ENCODE measurements at regions not wholly inside any gene's neighbourhood (a gene's known extent, or its start where the extent isn't known, plus 50 kb on each side); places are given as distances from the start of the nearest gene placed in this dataset.

DNA sequence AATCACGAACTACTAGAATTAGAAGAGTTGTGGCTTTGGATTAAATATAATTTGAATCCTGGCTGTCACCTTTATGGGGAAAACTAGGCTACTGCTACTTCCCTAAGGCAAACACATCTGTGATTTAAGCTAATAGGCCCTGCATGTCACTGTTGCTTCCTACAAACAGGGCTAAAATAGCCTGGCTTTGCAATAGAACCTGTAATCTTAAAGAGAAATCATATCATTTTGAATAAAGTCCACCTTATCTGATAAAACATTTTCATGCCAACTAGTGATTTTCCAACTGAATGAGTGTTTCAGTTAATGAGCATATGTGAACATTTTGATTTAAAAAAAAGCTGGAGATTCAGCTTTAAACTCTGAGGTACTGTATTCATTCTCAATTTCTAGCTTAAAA is 208.0 kb downstream of the GPR37 start:
- Histone ChIP-seq H4K91ac (replicated peaks; ENCODE audit: insufficient read length, low read length) (no peak overlapping the region), H3K9me3 (ENCODE audit: insufficient read depth in 2 of 2, low read depth in 1 of 2, low read length in 1 of 2) (no peaks in the 10 kb centered on the region), H2BK15ac (ENCODE audit: low read length) (no peak overlapping the region), H3K9ac (replicated peaks in 1 of 4; ENCODE audit: extremely low read depth in 1 of 4, low read depth in 3 of 4, low read length in 3 of 4) (no peak overlapping the region), H3K4me3 (ENCODE audit: extremely low read depth in 1 of 4, insufficient read depth in 2 of 4, low read depth in 3 of 4, low read length in 4 of 4) (no peak overlapping the region), H2BK12ac (ENCODE audit: low read depth, low read length) (no peak overlapping the region), H3K56ac (replicated peaks; ENCODE audit: insufficient read length, low read depth, low read length) (no peak overlapping the region), H2BK5ac (ENCODE audit: low read depth, low read length) (no peak overlapping the region), H3K4ac (replicated peaks; ENCODE audit: insufficient read length, low read depth, low read length) (no peak overlapping the region), H3K79me1 (ENCODE audit: low read depth, low read length) (no peaks in the 10 kb centered on the region), H4K8ac (ENCODE audit: extremely low read depth, insufficient read depth, low read length) (no peak overlapping the region), H3K79me2 (ENCODE audit: control insufficient read depth in 1 of 2, insufficient read depth in 2 of 2, low read length in 2 of 2) (no peaks in the 10 kb centered on the region), H3K27me3 (replicated peaks in 1 of 4; ENCODE audit: control insufficient read depth in 3 of 4, extremely low read depth in 1 of 4, insufficient read depth in 3 of 4, low read length in 3 of 4) (no peaks in the 10 kb centered on the region), H3K18ac (ENCODE audit: extremely low read depth, low read length) (no peak overlapping the region), H2BK120ac (replicated peaks; ENCODE audit: low read depth, low read length) (no peak overlapping the region), H2AFZ (ENCODE audit: low read length) (no peak overlapping the region), H3K27ac (ENCODE audit: low read depth, low read length) (no peak overlapping the region), H3K23ac (ENCODE audit: insufficient read length) (no peak overlapping the region), H4K5ac (ENCODE audit: insufficient read length, low read depth, low read length) (no peak overlapping the region), H3K36me3 (ENCODE audit: control insufficient read depth in 2 of 4, insufficient read depth in 4 of 4, low read length in 3 of 4) (no peaks in the 10 kb centered on the region), H4K20me1 (replicated peaks in 1 of 2; ENCODE audit: control insufficient read depth in 1 of 2, insufficient read depth in 2 of 2, low read length in 2 of 2) (no peaks in the 10 kb centered on the region), H3K4me2 (ENCODE audit: insufficient read depth in 1 of 2, low read depth in 2 of 2, low read length in 2 of 2) (no peak overlapping the region), H3K14ac (ENCODE audit: insufficient read length) (no peak overlapping the region), H3K23me2 (ENCODE audit: low read depth, low read length) (no peaks in the 10 kb centered on the region), H2BK20ac (ENCODE audit: low read length) (no peak overlapping the region), H2AK5ac (ENCODE audit: low read depth, low read length) (no peak overlapping the region), H3K4me1 (replicated peaks in 1 of 4; ENCODE audit: control insufficient read depth in 3 of 4, insufficient read depth in 4 of 4, low read length in 3 of 4) (no peaks in the 10 kb centered on the region)
- no peak for TF ChIP-seq MAFK (IDR thresholded peaks at IDR 0.05; ENCODE audit: low read depth, low read length)
- no peak for TF ChIP-seq BCL11A (IDR thresholded peaks at IDR 0.05; ENCODE audit: low read depth in 2 of 2, low read length in 2 of 2)
- no peak for TF ChIP-seq RBBP5 (IDR thresholded peaks at IDR 0.05; ENCODE audit: borderline replicate concordance, low read depth, low read length)
- no peak for TF ChIP-seq RAD21 (IDR thresholded peaks at IDR 0.05 in 1 of 2, conservative IDR thresholded peaks at IDR 0.05 in 1 of 2; ENCODE audit: low read depth in 2 of 2, low read length in 2 of 2)
- TF ChIP-seq ZNF274 (IDR thresholded peaks at IDR 0.05; ENCODE audit: borderline replicate concordance, extremely low read depth, low read length): no peak
- TF ChIP-seq, protein P1, sequence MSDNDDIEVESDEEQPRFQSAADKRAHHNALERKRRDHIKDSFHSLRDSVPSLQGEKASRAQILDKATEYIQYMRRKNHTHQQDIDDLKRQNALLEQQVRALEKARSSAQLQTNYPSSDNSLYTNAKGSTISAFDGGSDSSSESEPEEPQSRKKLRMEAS (IDR thresholded peaks at IDR 0.05): no peak
- no peak for TF ChIP-seq CBX8 (IDR thresholded peaks at IDR 0.05; ENCODE audit: borderline replicate concordance, low read depth, low read length)
- TF ChIP-seq GABPA (IDR thresholded peaks at IDR 0.05; ENCODE audit: borderline replicate concordance, insufficient read depth, low read length): no peak
- no peak for TF ChIP-seq JUND (IDR thresholded peaks at IDR 0.05; ENCODE audit: low read length)
- no peak for TF ChIP-seq SP4 (IDR thresholded peaks at IDR 0.05; ENCODE audit: low read length)
- no peak for TF ChIP-seq POU5F1 (IDR thresholded peaks at IDR 0.05; ENCODE audit: low read depth, low read length)
- no peak for TF ChIP-seq RFX5 (IDR thresholded peaks at IDR 0.05; ENCODE audit: borderline replicate concordance, low read depth, low read length)
- DNase-seq (ENCODE audit: low read depth in 1 of 2, low spot score in 2 of 2) (no peak), FAIRE-seq (no peak)
- ChIA-PET CTCF (ENCODE audit: partially characterized antibody) (no interaction called here), POLR2A (ENCODE audit: partially characterized antibody) (no interaction called here)
- 88% methylated on average over 1 of the region's 1 CpG; no CpG with 5 or more reads in 1 of the 2 experiments for WGBS, 2 experiments (ENCODE audit: extremely low coverage in 1 of 2, insufficient coverage in 1 of 2, insufficient read length in 1 of 2, insufficient replicate concordance in 2 of 2, low coverage in 1 of 2, low lambda C conversion rate in 2 of 2, missing lambda C conversion rate in 1 of 2)
